ENCODE measurements at regions not wholly inside any gene's neighbourhood (a gene's known extent, or its start where the extent isn't known, plus 50 kb on each side); places are given as distances from the start of the nearest gene placed in this dataset.

DNA sequence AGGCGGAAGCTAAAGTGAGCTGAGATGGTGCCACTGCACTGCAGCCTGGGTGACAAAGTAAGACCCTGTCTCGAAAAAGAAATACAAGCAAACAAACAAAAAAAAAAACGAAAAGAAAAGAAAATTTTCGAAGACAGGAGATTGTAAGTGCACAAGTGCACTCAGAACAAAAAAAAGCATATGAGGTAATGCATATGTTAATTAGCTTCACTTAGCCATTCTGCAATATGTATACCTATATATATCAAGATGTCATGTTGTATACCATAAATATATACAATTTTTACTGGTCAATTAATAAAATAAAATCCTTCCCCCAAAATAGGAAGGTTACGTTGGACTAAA is 127.5 kb downstream of the RIN2 start:
- TF ChIP-seq GATA2 (IDR thresholded peaks at IDR 0.05; ENCODE audit: low read depth, low read length) (no peak), GATA3 (IDR thresholded peaks at IDR 0.05; ENCODE audit: low read depth, low read length) (no peak)

Measured in SH-SY5Y (cell line).